Fibroblast of lung (primary cell): ENCODE measurements at regions not wholly inside any gene's neighbourhood (a gene's known extent, or its start where the extent isn't known, plus 50 kb on each side); places are given as distances from the start of the nearest gene placed in this dataset.

Source experiments
- DNase-seq, 2 donors: peaks; one replicate each; pipeline versions ENCODE4 v3.0.0 to v3.0.0-alpha.2; 2010; ENCODE audit warnings: low read depth in 2 of 2
- H2AFZ ChIP-seq: 2 replicates; pipeline ENCODE4 v1.5.1; 2012; ENCODE audit warnings: low read length, control low read depth, inconsistent platforms
- H3K27ac ChIP-seq: 2 replicates; pipeline ENCODE4 v1.5.1; 2011; ENCODE audit warnings: low read length, control low read depth; ENCODE audit not compliant: insufficient read depth
- H3K27me3 ChIP-seq: 2 replicates; pipeline ENCODE4 v1.5.1; 2011; ENCODE audit warnings: mild to moderate bottlenecking, low read length; ENCODE audit not compliant: control insufficient read depth, insufficient read depth
- H3K36me3 ChIP-seq: 2 replicates; pipeline ENCODE4 v1.5.1; 2011; ENCODE audit warnings: low read length; ENCODE audit not compliant: control insufficient read depth, insufficient read depth
- H3K4me1 ChIP-seq: 2 replicates; pipeline ENCODE4 v1.5.1; 2011; ENCODE audit warnings: low read length; ENCODE audit not compliant: control insufficient read depth, insufficient read depth; ENCODE audit errors: extremely low read depth
- H3K4me2 ChIP-seq: 2 replicates; pipeline ENCODE4 v1.5.1; 2011; ENCODE audit warnings: low read length, control low read depth; ENCODE audit not compliant: insufficient read depth; ENCODE audit errors: extremely low read depth
- H3K4me3 ChIP-seq, 4 experiments: fragments of 200-600 bp in 1 of 4; sonication (generic) in 1 of 4; replicated peaks in 1 of 4; 2 replicates each; pipeline ENCODE4 v1.5.1; 2011 to 2016; ENCODE audit warnings: low read length in 4 of 4, low read depth in 3 of 4, mild to moderate bottlenecking in 3 of 4, control low read depth in 2 of 4, inconsistent platforms in 1 of 4, mixed read lengths in 1 of 4; ENCODE audit not compliant: insufficient read depth in 1 of 4; ENCODE audit errors: control extremely low read depth in 1 of 4
- H3K79me2 ChIP-seq: 2 replicates; pipeline ENCODE4 v1.5.1; 2012; ENCODE audit warnings: mild to moderate bottlenecking, low read length, inconsistent platforms; ENCODE audit not compliant: control insufficient read depth, insufficient read depth
- H3K9ac ChIP-seq: 2 replicates; pipeline ENCODE4 v1.5.1; 2011; ENCODE audit warnings: mild to moderate bottlenecking, low read length, control low read depth; ENCODE audit not compliant: insufficient read depth
- H3K9me3 ChIP-seq: 2 replicates; pipeline ENCODE4 v1.5.1; 2012; ENCODE audit warnings: low read depth, low read length; ENCODE audit not compliant: control insufficient read depth, insufficient read depth
- H4K20me1 ChIP-seq: 2 replicates; pipeline ENCODE4 v1.5.1; 2011; ENCODE audit warnings: low read length; ENCODE audit not compliant: control insufficient read depth, insufficient read depth; ENCODE audit errors: extremely low read depth
- CTCF ChIP-seq, 2 donors: IDR thresholded peaks in 1 of 2; conservative IDR thresholded peaks in 1 of 2; 1 replicate in 1 of 2; 2 replicates in 1 of 2; pipeline ENCODE4 v1.5.1; 2011 to 2012; ENCODE audit warnings: low read length in 2 of 2, control low read depth in 1 of 2, inconsistent platforms in 1 of 2, low read depth in 1 of 2, mild to moderate bottlenecking in 1 of 2
- EZH2 ChIP-seq: IDR thresholded peaks from 2 replicates; pipeline ENCODE4 v1.5.1; 2012; ENCODE audit warnings: low read length, control low read depth, mild to moderate bottlenecking; ENCODE audit errors: missing control alignments

DNA sequence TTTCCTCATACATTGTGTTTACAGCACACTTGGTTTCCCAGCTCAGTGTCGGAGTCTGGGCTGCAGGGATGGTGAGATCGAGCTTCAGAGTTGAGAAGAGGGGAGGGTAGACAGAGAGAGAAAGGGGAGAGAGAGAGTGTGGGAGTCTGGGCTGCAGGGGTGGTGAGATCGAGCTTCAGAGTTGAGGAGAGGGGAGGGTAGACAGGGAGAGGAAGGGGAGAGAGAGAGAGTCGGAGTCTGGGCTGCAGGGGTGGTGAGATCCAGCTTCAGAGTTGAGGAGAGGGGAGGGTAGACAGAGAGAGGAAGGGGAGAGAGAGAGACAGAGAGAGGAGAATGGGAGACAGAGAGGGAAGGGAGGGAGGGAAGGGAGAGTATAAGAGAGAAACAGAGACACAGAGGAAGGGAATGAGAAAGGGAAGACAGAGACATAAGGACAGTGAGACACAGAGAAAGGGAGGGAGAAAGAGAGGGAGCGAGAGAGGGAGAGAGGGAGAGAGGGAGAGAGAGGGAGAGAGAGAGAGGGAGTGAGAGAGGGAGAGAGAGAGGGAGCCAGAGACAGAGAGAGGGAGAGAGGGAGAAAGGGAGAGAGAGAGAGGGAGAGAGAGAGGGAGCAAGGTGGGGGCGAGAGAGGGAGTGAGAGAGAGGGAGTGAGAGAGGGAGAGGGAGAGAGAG lies 222.7 kb upstream of the GMDS start:
- Histone ChIP-seq H3K9ac (no peak overlapping the region), H3K27me3 (peaks cover 4% of the 10 kb centered on the region), H3K4me3 (no peak overlapping the region), H3K9me3 (no peaks in the 10 kb centered on the region), H3K27ac (no peak overlapping the region), H4K20me1 (no peaks in the 10 kb centered on the region), H3K79me2 (no peaks in the 10 kb centered on the region), H3K4me2 (no peak overlapping the region), H3K4me1 (no peaks in the 10 kb centered on the region), H2AFZ (no peak overlapping the region), H3K36me3 (no peaks in the 10 kb centered on the region)
- DNase-seq = no peak
- TF ChIP-seq EZH2 (no peak), CTCF (conservative IDR thresholded peaks at IDR 0.05 in 1 of 2, IDR thresholded peaks at IDR 0.05 in 1 of 2; ENCODE audit: low read depth in 1 of 2, low read length in 2 of 2) (no peak)

DNA sequence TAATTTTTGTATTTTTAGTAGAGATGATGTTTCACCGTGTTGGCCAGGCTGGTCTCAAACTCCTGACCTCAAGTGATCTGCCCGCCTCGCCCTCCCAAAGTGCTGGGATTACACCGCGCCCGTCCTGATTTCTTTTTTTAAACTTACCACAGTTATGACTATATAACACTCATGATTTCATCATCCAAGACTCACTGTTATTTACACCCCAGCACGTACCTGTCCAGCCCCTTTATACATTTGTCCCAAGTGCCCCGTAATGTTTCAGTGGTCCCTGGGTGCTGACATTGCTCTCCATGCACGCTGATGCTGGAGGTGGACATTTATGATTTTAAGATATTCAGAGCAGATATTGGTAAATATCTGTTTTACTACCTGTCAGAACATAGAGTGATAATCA lies 219.9 kb upstream of the GMDS start:
- H3K36me3 ChIP-seq = no peaks in the 10 kb centered on the region
- no peaks in the 10 kb centered on the region for H4K20me1 ChIP-seq
- no peak overlapping the region for H3K4me2 ChIP-seq
- H3K4me1 ChIP-seq = no peaks in the 10 kb centered on the region
- DNase-seq = no peak
- no peak overlapping the region for H3K9ac ChIP-seq
- H3K4me3 ChIP-seq = no peak overlapping the region
- peaks cover 4% of the 10 kb centered on the region for H3K27me3 ChIP-seq
- H3K79me2 ChIP-seq = no peaks in the 10 kb centered on the region
- no peak overlapping the region for H3K27ac ChIP-seq
- H2AFZ ChIP-seq = no peak overlapping the region
- no peak for TF ChIP-seq CTCF (conservative IDR thresholded peaks at IDR 0.05 in 1 of 2, IDR thresholded peaks at IDR 0.05 in 1 of 2; ENCODE audit: low read depth in 1 of 2, low read length in 2 of 2)
- TF ChIP-seq EZH2 = no peak
- no peaks in the 10 kb centered on the region for H3K9me3 ChIP-seq

DNA sequence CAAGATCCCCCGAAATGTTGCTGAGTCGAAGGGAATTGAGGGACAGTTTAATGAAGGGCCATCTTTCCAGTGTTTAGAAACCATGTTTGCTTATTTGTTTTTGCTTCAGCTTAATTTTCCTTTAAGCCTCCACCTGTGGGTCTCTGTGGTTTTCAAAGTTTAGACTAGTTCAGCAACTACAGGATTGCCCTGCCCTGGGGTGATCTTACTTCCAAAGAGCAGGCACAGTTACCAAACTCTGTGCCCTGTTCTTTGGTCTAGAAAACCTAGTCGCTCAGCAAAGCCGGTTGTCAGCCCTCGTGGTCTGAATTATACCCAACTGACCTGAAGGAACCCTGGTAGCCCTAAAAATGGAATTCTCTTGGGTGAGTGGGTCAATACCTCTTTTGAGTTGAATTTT lies 219.2 kb upstream of the GMDS start:
- H3K9ac ChIP-seq = no peak overlapping the region

More for the DNA sequence above, 219.2 kb upstream of the GMDS start:
- TF ChIP-seq EZH2 = no peak
- TF ChIP-seq CTCF (conservative IDR thresholded peaks at IDR 0.05 in 1 of 2, IDR thresholded peaks at IDR 0.05 in 1 of 2; ENCODE audit: low read depth in 1 of 2, low read length in 2 of 2) = no peak
- Histone ChIP-seq H3K36me3 (no peaks in the 10 kb centered on the region), H3K79me2 (no peaks in the 10 kb centered on the region), H3K27me3 (peaks cover 4% of the 10 kb centered on the region), H3K4me3 (no peak overlapping the region), H3K9me3 (no peaks in the 10 kb centered on the region), H3K27ac (no peak overlapping the region), H2AFZ (no peak overlapping the region), H4K20me1 (no peaks in the 10 kb centered on the region), H3K4me2 (no peak overlapping the region), H3K4me1 (no peaks in the 10 kb centered on the region)
- no peak for DNase-seq
